Stimulated activated CD4-positive, alpha-beta T cell treated with anti-CD3 and anti-CD28 coated beads, TNF-alpha, amount 100 ng/mL, for 1 hour (primary cell): ENCODE measurements at regions not wholly inside any gene's neighbourhood (a gene's known extent, or its start where the extent isn't known, plus 50 kb on each side); places are given as distances from the start of the nearest gene placed in this dataset.
"Not testable (repeated sequence)": the region's sequence is repeated elsewhere in the genome, so short reads cannot be mapped to it uniquely, and the experiment has no call there.

Source experiments
- DNase-seq, 3 donors: peaks; one replicate each; pipeline ENCODE4 v3.0.0-alpha.2; 2020; ENCODE audit warnings: low read depth in 3 of 3, low spot score in 1 of 3

DNA sequence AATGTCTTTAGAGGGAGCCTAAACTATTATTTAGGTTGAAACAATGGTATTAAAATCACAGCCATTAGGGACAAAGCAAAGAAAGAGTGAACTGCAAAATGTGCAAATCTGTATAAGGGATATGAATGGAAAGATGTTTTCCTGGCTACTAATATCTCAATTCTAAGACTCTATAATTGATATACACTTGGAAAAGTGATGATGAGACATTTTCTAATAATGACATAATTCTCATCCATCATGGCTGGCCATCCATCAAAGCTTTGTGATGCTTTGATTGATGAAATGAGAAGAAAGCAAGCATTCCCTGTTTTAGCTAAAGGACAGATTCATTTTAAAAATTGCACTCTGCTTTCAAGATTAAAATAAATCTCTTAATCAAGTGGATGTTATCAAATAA is 965.5 kb upstream of the IGFBP7 start:
- DNase-seq = no peak

- DNase-seq = no peak
Measured at GRCh38 chr4:58074382-58074781, 964.2 kb upstream of the IGFBP7 start.

- DNase-seq = no peak
Measured at GRCh38 chr4:58070726-58071125, 960.5 kb upstream of the IGFBP7 start.

DNA sequence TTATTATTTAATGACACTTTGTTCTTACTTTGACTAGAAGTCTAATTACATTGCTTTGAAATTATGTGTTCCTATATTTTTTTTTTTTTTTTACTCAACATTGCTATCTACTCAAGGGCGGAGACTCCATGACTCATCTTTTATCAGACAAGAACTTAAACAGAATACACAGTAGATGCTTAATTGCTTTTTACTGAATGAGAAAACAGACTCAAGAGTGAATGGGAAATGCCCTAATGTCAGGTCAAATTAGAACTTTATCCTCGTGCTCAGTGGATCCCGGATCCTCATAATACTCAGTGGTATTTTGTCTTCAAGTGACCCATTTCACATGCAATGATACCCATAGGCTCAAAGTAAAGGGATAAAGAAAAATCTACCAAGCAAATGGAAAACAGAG is 954.5 kb upstream of the IGFBP7 start:
- DNase-seq = no peak

DNA sequence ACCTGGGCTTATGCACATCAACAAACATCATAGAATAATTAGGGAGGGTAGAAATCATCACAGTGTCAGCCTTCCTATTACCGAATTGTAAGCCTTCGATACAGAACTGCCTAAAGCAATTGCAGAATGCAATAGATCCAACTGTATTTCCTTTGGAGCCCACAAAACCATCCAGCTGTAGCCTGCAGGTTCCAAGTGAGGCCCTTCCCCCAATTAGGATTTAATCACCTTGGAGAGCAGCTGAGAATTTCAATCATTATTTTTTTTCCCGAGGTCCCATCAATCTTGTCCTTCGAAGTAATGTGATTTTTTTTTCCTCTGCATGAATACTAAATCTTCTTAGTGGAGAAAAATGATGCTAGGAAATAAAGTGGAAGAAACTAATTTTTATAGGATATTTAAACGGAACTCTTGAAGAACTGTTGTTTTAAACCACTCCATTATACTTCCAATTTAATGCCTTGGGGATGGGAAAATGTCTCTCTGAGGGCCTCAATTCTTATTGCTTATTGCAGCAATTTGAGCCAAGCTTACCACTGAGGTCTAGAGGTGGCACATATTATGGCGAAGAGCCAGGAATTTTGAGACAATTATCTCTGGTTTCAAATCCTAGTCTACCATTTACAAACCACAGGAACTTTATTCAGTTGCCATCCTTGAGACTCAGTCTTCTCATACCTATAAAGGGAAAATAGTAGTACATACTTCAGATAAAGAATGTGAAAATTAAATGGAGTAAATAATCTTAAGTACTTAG is 953.4 kb upstream of the IGFBP7 start:
- no peak for DNase-seq

DNA sequence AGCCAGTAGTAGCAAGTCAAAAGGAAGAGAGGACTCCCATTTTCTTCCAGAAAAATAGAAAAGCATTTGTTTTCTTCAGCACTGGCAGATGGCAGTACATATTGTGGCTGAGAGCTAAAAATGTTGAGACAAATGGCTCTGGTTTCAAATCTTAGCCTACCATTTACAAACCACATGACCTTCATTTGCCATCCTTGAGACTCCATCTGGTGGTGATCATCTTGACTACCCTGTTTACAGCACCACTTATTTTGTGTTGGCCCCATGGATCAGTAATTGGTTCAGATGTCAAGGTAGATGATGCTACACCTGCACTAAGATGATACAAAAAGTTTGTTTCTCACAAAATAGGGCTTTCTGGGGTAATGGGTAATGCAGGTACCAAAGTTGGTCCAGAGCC is 951.8 kb upstream of the IGFBP7 start:
- no peak for DNase-seq

GRCh38 chr4:58050439-58050838 is 940.3 kb upstream of the IGFBP7 start:
- no peak for DNase-seq

DNA sequence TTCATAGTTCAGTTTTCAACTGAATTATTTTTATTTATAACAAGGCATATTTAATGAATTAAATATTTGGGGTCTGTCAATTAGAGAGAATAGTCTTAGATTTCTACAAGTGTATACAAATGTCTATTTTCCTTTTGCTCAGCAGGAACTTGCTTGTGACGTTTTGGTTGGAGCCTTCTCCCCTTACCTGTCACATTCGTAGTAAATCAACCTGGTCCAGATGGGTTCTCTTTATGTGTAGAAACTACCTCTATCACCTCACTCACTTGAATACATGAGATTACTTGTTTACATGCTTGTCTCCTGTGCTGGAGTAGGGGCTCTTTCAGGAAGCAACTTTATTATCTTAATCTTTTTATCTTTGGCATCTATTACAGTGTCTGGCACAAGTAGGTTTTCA is 938.3 kb upstream of the IGFBP7 start:
- DNase-seq = no peak

DNA sequence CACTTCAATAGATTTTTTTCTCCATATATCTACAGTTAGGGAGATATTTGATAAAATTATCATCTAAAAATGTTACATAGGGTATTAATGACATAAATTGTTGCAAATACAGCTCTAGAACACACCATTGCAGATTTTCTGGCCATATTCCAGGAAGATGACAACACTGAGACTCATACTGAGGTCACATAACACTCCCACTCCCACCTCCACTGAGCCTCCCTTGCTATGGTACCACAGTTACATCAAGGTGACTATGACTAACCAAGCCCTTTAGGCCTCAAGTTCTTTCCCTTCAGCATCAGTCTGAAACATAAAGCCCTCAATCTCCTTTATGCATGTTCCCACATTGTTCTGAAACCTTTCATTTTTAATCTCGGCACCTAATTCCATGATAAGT is 932.0 kb upstream of the IGFBP7 start:
- DNase-seq = no peak

DNA sequence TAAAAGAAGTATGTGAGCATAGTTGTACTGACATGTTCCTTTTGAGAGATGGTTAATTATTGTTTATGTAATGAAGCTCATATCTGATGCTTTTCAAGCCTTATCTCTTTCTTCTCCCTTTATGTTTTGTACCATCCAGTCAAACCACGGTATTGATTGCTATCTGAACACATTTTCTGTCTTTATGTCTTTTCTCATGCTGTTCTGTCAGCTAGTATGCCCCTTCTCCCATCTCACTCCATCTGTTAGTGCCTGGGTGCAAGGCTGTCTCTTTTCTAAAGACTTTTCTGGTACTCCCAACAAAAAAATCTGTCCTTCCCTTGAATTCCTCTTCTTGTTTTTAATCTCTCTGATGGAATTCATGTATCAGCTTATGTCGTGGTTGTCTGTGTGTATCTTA is 883.8 kb upstream of the IGFBP7 start:
- DNase-seq = no peak

GRCh38 chr4:57989430-57989829 is 879.2 kb upstream of the IGFBP7 start:
- DNase-seq = no peak

GRCh38 chr4:57985161-57985560 is 875.0 kb upstream of the IGFBP7 start:
- no peak for DNase-seq

- DNase-seq = no peak
Measured at GRCh38 chr4:57981123-57981522, 870.9 kb upstream of the IGFBP7 start.

DNA sequence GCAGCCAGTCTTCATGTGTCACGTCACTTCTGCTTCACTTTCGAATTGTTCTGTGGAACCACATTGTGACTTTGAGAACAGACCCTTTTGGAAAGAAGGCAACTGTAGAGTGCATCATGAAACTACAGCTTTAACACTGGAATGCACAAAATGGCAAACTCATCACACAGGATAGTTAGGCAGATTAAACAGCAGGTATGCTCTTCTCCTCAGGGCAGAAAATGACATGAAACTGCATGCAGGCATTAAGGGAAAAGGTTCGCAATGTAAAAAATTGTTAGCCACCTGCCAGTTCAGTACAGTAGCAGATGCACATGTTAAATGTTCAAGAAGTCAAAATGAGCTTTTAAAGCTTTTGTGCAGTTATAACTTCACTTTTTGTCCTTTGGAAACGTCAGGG is 864.6 kb upstream of the IGFBP7 start:
- DNase-seq = no peak

DNA sequence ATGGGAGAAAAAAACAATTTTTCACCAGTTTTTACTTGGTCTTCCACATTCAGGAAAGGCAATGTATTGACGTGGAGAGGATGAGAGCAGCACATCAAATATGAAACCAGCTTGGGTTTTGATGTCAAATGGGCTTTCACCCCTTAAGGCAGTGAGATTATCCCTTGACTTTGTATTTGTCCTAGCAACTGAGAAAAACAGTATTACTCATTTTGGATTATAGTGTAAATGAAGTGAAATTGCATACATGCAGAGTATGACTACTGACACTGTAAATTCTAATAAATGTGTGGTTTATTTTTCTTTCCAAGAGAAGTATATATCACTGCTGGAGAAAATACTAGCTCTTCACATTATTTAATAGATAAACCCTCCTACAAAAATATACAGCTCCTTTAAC is 863.6 kb upstream of the IGFBP7 start:
- DNase-seq = no peak

DNA sequence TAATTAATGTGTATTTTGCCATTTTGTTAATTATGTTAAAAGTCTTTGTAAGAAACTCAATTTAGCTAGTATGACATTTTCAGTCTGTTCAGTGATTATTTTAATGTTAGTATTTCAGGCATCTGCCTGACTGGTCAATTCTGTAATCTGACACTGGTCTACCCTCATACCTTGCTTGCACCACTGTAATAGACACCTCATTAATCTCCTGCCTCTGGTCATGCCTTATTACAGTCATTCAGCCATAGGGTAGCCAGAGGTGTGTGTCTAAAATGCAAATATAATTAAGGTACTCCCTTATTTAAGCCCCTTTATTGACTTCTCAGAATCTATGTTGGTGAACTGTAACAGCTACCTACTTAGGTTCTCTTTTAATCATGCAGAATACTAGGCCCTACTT is 861.1 kb upstream of the IGFBP7 start:
- DNase-seq = no peak

DNA sequence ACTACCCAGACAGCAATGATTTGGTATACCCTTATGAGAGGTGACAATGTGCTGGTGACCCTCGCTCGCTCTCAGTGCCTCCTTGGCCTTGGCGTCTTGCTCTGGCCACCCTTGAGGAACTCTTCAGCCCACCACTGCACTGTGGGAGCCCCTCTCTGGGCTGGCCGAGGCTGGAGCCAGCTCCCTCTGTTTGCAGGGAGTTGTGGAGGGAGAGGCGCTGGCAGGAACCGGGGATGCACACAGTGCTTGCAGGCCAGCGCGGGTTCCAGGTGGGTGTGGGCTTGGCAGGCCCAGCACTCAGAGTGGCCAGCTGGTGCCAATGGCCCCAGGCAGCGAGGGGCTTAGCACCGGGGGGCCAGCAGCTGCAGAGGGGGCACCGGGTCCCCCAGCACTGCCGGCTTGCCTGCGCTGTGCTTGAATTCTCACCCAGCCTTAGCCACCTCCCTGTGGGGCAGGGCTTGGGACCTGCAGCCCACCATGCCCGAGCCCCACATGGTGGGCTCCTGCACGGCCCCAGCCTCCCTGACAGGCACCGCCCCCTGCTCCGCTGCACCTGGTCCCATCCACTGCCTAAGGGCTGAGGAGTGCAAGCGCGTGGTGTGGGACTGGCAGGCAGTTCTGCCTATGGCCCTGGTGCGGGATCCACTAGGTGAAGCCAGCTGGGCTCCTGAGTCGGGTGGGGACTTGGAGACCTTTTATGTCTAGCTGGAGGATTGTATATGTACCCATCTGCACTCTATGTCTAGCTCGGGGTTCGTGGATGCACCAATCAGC is 857.0 kb upstream of the IGFBP7 start:
- DNase-seq = no peak

- not testable (repeated sequence) for DNase-seq
Measured at GRCh38 chr4:57965431-57965830, 855.2 kb upstream of the IGFBP7 start.

DNA sequence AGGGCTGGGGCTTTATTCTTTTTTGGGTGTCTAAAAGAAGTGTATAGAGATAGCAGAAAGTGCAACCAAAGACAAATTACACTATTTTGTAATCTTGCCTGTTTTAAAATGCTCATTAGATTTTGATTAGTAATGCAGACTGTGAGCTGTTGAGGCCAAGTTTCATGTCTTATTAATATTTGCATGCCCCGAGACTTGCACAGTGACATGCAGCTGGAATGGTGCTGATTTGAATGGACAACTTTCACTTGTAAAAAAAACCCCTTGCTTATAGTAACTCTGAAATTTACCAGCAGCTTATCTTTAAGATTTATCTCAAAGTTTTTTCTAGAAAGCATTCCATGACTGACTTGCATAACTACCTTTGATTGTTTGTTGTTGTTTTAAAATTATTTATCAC is 835.1 kb upstream of the IGFBP7 start:
- no peak for DNase-seq

DNA sequence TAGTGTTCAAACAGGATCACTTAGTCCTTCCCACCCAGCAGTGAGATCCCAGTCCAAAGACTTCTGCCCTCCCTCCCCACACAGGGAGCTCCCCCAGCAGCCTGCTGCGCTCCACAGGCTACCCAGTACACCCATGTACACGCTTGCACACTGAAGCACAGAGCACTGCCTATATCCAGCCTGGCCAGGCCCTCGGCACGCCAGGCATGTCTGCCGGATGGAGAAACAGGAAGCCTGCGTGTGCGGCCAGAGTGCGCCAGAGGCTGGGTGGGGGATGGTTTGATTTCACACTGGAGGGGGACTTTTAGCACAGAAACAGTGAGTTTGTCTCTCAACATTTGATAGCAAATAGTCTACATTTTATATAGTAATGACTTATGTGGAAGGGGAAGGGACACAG is 833.5 kb upstream of the IGFBP7 start:
- no peak for DNase-seq

DNA sequence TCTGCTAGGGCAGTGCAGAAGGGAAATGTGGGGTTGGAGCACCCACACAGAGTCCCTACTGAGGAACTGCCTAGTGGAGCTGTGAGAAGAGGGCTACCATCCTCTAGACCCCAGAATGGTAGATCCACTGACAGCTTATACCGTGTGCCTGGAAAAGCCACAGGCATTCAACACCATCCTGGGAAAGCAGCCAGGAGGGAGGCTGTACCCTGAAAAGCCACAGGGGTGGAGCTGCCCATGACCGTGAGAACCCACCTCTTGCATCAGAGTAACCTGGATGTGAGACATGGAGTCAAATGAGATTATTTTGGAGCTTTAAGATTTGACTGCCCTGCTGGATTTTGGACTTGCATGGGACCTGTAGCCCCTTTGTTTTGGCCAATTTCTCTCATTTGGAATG is 827.1 kb upstream of the IGFBP7 start:
- not testable (repeated sequence) for DNase-seq

DNA sequence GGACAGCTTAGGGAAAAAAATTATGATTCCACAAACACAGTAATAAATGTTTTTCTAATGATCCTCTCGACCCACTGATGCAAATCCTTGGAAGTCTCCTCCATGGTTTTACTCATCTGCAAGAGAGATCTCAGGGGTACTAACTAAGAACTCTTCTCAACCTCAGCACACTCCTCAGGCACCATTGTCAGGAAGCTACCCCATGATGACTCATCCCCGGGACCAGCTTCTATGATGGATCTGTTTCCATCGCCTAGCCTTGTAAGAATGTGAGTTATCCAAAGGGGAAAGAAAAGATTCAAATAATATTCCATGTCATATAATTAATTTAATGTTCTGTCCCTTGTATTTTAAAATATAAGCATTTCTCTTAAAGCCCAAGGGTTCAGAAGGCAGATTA is 816.1 kb upstream of the IGFBP7 start:
- no peak for DNase-seq

GRCh38 chr4:57924951-57925350 is 814.8 kb upstream of the IGFBP7 start:
- DNase-seq = no peak
